ENCODE measurements at regions not wholly inside any gene's neighbourhood (a gene's known extent, or its start where the extent isn't known, plus 50 kb on each side); places are given as distances from the start of the nearest gene placed in this dataset.

GRCh38 chr9:116067566-116067965, 86.0 kb upstream of the PAPPA start:
- no peak for DNase-seq

- DNase-seq, result no peak
Observed at GRCh38 chr9:116070256-116070914, 83.2 kb upstream of the PAPPA start.

- no peak for DNase-seq
Observed at GRCh38 chr9:116072046-116072445, 81.5 kb upstream of the PAPPA start.

GRCh38 chr9:116073826-116074225, 79.8 kb upstream of the PAPPA start:
- DNase-seq, result no peak

DNA sequence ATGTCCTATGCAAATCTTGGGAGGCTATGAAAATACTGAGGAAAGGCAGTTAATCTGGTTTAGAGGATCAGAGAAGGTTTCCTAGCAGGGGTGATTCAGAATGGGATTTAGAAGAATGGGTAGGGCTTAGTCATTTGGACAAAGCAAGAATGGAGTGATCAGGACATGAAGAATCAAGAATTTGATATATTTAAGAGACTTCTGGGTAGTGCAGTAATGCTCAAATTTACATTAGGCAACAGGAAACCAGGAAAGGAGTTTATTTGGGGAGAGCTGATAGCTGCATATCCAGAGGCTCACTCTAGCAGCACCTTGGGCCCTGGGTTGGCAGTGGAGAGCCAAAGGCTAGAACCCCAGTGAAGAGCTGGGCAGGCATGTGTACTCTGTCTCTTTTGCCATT, 78.9 kb upstream of the PAPPA start:
- no peak for DNase-seq

DNA sequence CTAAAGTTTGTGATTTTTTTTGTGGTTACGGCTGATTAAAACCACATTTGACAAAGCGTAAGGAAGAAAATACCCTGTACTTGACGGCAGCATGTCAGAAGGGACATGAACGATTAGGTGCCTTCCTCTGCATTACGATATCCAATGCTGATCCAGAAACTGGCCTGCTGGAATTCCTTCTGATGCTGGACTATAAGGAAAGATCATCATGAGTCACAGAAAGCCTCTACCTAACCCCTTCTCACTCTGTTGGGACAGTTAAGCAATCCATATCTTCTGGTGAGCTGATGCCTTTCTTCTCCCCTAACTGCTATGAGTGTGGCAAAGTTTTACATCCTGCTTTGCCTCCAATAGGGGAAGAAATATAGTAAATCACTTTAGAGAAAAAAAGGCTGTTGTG, 78.4 kb upstream of the PAPPA start:
- no peak for DNase-seq

GRCh38 chr9:116078640-116079039, 75.0 kb upstream of the PAPPA start:
- no peak for DNase-seq

GRCh38 chr9:116080561-116080960, 73.0 kb upstream of the PAPPA start:
- no peak for DNase-seq

DNA sequence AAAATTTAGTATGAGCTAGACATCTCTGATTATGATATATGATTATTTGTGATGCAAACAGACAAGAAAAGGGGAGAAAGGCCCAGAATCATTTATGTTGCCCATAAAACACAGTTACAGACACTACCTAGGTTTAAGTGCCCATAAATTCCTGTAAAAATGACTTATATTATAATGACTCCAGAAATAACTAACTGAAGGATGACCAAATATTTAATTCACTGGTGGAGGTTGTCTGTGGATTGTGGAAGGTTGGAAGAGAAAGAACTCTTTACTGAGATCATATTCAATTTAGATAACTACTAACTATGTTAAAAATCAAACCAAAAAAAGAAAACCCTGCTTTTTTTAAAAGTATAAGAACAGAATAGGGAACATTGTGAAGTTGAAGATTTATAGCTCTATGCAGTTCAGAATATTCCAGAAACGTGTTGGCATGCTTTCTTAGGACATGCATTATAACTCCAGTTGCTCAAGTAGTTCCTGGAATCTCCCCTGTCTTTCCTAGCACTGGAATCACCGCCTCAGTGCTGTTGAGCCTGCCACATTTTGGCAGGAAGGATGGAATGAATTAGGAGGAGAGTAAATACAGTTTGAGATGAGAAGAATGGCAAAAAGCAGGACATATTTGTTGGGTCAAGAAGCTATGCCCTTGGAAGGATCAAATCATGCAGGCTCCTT, 72.0 kb upstream of the PAPPA start:
- DNase-seq, result no peak

- no peak for DNase-seq
Observed at GRCh38 chr9:116083837-116084236, 69.8 kb upstream of the PAPPA start.

- DNase-seq, result no peak
Observed at GRCh38 chr9:116084497-116084896, 69.1 kb upstream of the PAPPA start.

DNA sequence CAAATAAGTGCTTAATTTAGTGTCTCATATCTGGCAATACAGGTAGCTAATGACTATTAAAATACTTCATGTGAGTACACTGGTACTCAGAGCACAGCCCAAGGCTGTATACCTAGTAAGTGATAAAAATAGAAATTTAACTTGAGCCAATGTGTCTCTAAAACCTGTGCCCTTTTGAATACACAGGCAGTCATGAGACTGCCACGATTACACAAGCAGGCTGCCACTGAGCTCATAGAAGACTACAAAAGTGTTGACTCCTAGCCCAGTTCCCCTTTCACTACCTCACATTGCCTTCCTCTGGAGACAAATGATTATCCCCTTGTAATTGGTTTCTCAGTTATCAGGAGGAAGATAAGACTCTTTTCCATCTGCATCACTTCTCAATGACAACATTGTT, 66.3 kb upstream of the PAPPA start:
- no peak for DNase-seq

DNA sequence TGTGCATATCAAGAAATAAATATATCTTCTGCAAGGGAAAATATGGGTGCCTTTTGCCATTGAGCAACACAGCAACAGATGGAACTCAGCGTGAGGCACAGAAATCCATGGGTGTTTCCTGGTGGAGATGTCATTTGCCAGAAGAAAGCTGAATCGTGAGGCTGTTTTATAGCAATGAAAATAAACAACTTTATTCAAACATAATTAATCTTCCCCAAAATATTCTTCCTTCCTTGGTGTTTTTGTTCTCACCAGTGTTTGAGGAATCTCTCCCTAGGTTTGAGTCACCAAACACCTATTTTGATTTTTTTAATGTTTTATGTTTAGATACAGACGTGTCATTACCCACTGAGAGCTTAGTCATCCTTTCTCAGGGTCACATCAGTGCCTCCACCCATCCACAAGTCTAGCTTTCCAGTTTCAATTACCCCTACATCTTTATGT, 65.8 kb upstream of the PAPPA start:
- DNase-seq, result no peak

GRCh38 chr9:116088396-116088795, 65.2 kb upstream of the PAPPA start:
- DNase-seq, result no peak

GRCh38 chr9:116090030-116090770, 63.4 kb upstream of the PAPPA start:
- no peak for DNase-seq

GRCh38 chr9:116094846-116095245, 58.7 kb upstream of the PAPPA start:
- DNase-seq, result no peak

- DNase-seq, result no peak
Observed at GRCh38 chr9:116095403-116095802, 58.2 kb upstream of the PAPPA start.

DNA sequence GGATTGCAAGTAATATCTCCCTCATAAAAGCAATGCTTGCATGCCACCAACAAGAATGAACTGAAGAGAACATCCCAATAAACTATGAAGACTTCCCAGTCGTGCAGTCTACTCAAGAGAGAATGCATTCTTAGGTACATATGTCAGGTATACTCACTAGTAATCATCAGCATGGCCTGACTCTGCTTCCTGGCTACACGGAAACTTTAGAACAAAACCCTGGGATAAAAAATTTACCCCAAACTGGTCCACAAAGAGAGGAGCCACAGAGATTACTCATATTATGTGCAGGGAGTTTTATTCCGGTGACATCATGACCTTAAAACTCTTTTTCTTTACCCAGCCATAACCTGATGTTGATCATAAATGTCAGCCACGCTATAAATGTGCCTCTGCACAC, 57.5 kb upstream of the PAPPA start:
- DNase-seq, result no peak

- DNase-seq, result no peak
Observed at GRCh38 chr9:116096853-116097252, 56.7 kb upstream of the PAPPA start.

DNA sequence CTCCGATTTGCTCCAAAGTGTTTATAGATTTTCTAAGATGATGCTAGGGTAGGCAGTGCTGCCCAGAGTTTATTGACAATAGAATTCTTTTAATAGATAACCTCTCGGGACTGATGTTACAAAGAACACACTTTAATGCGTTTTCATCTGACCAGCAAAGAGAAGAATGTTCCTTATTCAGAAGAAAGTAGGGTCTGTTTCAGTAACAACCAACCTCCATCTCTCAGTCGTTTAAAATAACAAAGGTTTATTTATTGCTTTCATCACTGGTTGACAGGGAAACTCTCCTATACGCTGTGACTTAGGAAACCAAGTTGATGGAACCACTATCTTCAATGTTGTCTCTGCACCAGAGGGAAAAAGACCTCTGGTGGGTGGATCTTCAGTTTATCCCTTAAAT, 55.1 kb upstream of the PAPPA start:
- no peak for DNase-seq

GRCh38 chr9:116099821-116100220, 53.8 kb upstream of the PAPPA start:
- no peak for DNase-seq

GRCh38 chr9:116100711-116101121, 52.9 kb upstream of the PAPPA start:
- no peak for DNase-seq

DNA sequence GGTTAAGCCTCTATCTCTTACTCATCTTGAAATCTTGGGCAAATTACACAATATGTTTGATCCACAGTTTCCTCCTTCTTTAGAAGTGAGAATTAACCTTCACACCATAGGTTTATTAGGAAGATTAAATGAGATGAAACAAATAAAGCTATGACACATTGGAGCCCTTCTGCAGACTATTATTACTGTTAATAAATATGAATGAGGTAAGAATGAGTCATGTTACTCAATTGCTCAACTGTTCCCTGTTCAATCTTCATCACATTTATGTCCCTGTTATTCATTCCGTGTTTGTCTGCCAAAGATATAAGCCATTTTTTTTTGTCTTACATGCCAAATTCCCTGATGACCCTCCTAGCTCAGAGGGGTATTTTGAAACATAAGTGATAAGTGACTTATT, 52.1 kb upstream of the PAPPA start:
- DNase-seq, result no peak

DNA sequence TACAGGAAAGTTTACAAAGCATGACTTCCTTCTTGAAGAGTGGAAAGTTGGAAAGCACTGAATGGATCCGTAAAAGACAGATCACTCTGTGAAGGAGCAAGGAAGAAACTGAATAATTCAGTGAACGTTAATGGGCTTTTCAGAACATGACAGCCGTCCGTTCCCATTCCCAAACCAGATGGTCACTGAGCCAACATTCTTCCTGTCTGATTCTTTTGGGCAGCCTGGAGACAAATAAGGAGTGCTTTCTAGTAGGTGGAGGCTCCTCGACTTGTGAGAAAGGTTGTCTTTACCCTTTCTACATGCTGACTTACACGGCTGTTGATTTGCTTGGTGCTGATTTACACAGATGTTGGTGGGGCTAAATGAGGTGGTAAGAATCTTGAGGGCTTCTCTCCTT, 51.0 kb upstream of the PAPPA start:
- no peak for DNase-seq
